Inferior parietal cortex (tissue), 1 donor: ENCODE measurements at regions not wholly inside any gene's neighbourhood (a gene's known extent, or its start where the extent isn't known, plus 50 kb on each side); places are given as distances from the start of the nearest gene placed in this dataset.

Experiments used
- DNase-seq: peaks from one replicate; pipeline ENCODE4 v3.0.0-alpha.2; 2016; ENCODE audit errors: extremely low spot score

DNA sequence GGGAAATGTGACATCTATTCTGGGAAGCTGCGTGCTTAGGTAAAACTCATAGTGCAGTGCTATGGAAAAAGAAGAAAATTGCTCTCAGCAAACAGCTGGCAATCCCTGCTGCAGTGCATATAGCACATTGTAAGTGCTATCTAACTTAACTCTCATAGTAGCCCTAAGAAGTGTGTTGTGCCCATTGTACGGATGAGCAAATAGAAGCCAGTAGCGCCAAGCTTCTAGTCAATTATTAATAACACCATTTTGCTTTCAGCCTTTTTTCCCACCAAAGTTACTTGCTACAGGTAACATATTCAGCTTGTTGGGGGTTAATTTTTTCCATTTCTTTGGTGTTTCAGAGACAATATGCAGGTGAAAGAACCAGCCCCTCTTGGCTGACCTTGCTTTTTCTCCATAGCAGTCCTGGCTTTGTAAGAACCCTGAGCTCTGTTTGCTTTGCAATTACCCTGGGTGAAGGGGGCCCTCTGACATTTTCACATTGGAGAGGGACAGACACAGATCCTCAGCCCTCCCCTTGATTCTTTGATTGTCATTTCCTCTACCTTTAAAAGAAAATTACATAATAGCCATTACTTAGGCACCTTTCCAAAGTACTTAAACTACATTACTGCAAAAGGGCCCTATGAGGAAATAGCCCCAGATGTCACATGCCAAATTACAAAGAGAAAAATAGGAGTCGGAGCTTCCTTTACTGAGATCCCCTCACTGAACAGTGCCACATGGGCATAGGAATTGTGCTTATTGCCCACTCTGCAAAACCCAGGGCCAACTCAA, 576.2 kb upstream of the TBX3 start:
- no peak for DNase-seq

DNA sequence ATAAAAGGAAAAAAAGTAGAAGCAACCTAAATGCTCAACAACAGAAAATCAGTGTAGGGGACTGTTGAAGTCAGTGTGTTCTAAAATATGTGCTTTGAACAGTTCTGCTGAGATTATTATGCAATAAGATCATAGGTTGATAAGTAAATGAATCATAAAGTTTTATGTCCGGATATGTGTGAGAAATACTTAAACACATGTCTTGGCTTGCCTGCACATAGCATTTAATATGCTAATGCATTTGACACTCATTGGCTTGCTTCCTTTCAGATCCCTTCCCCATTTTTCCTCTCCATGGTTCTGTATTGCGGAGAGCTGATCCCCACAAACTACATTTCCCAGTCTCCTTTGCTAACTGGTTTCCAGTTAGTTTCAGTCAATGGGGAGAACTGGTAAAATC, 573.8 kb upstream of the TBX3 start:
- no peak for DNase-seq

DNA sequence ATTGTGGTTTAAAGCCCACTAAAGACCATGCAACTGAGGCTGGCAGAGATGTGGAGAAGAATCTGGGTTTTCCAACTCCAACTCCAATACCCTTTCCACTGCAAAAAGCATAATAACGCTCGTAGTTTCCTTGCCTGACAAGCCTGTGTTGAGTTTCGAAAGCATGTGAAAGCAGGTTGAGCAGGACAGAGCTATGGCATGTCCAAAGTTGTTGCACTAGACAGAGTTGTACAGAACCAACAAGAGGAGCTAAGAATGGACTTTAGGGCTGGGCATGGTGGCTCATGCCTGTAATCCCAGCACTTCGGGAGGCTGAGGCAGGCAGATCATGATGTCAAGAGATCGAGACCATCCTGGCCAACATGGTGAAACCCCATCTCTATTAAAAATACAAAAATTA, 572.0 kb upstream of the TBX3 start:
- DNase-seq, result no peak

DNA sequence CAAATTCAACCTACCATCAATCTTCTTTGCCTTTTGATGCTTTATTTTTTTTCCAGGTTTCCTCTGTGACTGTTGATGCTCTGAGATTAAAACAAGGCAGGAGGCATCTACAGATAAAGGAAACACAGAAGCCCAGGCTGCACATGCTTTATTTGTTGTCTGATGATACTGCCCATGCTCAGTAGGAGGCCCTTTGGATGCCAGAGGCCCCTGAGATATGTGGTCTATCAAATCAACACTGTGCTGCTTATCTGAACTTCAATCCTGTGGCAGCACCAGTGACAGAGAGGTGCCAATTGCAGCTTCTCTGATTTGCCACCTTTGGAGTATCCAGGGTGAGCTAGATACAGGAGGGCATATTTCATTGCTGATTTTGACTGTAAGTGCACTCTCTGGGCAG, 571.3 kb upstream of the TBX3 start:
- no peak for DNase-seq

DNA sequence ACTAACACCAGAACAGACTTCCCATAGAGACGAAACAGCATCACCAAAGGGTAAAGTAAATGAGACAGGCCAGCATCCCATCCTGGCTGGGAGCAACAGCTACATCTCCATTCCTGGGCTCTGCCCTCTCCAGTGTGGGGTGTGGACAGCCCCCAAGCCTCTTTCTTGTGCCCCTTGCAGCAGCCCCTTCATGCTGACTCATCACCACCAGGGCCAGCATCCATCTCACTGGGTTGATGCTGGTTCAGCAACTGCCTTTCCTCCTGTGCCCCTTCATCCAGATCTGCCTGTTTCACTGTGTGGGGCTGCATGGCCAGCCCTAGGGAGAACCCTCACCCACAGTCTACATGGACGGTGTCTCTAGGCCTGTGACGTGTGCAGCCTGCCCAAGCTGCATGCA, 569.1 kb upstream of the TBX3 start:
- no peak for DNase-seq

DNA sequence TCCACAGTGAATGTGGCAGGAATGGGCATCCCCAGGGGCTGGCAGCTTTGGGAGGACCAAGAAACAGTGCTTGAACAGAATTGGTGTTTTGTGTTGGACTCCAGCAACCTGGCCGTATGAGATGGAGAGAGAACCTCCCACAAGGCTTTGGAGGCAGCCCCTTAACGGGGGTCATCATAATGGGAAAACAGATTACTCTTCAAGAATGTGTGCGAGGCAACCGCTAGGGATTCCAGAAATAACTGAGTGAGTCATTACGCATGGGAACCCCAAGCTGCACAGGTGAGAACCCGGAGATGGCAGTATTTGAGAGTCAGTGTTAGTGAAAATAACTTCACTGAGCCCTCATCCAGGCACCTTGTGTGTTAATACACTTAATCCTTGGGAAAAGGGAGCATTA, 567.8 kb upstream of the TBX3 start:
- no peak for DNase-seq

DNA sequence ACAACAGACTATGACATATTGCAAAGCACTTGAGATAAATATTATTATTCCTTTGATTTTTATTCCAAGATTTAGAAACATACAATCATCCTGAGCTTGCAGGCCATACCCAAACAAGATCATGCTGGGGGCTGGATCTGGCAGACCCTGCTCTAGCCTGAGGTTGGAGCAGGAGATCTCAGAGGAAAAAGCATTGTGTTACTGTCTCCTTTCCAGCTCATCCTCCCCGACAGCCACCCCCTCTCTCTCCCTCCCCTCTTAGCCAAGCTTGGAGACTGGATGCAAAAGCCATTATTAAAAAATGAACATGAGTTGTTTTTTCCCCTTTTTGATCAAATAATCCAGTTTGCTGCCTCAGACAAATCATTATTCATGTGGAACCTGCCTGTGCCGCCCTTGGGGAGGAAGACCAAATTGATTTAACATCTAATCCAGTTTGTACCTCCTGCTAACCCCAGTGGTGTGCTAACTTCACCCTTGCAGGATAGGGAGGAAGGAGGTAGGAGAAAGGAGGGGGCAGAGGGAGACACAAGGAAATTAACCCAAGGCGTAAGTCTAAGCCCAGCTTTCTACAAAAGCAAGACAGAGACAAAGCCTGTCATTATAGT, 565.8 kb upstream of the TBX3 start:
- no peak for DNase-seq

DNA sequence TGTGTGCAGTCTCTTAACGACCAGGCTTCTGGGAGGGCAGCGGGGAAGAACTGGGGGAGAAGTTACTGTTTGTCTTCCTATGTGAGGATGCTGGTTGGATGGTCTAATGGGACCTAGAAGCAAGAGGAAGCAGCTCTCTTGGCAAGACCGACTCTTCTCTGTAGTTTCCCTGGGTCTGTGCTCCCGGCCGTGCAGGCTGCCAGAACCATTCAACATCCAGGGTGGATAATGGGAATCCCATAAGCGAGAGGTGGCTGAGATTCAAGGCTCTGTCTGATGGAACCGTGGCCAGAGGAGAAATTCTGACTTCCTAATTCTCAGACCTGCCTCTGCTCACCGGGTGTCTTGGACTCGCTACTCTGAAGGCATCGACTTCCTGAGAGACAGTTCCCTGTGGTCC, 561.0 kb upstream of the TBX3 start:
- DNase-seq, result no peak

DNA sequence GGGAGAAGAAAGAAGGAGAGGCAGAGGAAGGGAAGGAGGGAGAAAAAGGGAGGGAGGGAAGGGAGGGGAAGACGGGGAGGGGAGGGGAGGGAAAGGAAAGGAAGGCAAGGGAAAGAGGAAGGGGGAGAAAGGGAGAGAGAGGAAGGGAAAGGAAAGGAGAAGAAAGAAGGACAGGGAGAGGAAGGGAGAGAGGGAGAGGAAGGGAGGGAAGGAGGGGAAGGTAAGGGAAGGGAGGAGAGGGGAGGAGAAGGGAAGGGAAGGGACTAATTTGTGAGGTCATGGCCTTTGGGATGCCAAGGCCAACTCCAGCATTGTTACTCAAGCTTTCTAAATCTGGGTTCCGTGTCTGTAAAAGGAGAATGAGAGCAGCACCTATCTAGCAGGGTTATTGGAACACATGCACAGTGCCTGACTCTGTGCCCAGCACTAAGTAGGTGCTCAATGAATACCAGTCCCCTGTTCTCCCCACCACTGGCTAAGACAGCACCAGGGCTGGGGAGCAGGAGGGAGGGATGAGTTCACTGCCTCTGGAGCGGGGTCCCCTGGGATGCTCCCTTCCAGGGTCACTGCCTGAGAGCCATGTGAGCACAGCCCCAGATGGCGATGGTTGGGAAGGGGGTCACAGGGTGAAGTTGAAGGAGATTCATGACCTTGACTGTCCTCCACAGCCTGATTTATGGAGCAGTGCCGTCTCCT, 560.1 kb upstream of the TBX3 start:
- no peak for DNase-seq

DNA sequence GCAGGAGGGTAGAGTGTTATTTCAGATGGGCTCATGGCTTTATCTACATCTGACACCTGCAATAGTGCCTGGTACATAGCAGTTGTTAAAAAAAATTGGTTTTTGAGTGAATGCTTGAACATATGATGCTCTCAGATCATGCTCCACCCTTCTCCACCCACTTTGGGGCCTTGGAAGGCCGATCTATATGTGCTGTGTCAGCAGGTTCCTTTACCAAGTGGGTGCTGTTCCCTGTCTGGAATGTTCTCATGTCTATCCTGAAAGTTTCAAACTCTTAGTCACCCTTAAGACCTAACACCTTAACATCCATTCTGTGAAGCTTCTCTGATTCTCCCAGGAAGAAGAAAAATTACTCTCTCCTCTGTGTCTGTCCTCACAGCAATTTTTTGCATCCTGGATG, 556.3 kb upstream of the TBX3 start:
- DNase-seq, result no peak

DNA sequence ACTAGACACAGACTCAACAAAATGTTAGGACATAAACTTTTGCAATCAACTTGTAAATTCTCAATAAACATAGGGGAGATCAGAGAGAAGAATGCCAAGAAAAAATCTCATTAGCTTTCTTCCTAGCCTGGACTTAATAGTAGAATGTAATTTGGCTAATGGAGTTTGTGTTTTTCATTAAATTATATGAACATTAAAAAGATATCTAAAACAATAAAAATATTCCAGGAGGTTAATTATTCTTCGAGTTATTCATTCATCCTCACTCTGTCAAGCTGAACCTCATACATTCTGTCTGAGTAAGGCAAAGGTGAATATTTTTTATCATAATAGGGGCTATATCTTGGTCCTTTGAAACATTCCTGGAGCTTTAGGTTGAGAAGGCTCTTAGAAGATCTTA, 551.9 kb upstream of the TBX3 start:
- no peak for DNase-seq

DNA sequence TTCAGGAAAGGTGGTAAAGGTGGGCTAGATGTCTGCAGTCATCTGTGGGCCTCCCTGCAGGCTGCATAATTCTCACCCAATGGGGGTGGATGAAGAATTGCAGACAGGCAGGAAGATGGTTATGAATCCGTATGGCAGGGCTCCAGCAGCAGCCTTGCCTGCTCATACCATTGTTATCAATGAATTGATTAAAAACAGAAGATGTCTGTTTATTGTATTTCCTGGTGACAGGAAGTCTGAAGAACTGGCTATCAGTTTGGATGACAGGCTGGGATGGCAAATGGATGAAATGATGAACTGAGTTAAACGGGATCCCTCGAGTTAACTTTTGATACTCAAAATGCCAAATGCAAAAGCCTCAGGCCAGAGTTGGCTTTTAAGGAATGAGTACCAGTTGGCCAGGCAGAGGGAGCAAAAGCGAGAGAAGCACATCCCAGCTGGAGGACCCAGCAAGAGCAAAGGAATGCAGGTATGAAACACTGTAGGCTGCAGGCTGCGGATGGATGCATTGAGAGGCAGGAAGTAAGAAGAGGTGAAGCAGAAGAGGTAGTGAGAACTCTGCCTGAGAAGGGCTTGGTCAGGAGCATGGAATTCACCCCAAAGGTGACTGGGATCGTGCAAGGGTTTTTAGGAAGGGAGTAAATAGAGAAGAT, 550.0 kb upstream of the TBX3 start:
- no peak for DNase-seq

DNA sequence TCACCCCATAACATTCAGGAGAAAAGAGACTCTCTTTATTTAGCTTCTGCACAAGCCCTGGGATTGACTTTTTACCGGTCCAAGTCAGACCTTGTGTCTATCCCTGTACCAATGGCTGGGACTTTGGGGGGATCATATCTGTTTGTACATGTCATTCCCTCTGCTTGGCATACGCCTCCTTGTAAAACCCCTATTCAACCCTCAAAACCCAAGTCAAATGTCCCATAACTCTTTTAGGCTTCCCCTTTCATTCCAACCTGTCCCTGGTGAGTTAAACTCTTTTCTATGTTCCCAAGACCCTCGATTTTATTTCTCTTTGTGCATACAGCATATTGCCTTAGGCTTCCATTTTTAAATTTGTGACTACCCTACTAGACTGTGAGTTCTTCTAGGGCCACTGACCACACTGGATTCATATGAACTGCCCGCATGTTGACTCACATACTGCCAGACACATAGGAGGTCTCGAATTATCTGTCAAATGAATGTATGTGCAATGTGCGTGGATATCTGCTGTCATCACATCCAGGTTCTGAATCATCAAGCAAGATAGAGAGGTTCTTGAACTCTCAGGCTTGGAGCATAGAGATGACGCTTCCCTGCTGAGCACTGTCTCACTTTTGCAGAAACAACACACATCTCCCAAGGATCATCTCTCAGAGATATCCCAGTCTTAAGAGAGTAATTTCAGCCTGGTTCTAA, 548.6 kb upstream of the TBX3 start:
- no peak for DNase-seq

DNA sequence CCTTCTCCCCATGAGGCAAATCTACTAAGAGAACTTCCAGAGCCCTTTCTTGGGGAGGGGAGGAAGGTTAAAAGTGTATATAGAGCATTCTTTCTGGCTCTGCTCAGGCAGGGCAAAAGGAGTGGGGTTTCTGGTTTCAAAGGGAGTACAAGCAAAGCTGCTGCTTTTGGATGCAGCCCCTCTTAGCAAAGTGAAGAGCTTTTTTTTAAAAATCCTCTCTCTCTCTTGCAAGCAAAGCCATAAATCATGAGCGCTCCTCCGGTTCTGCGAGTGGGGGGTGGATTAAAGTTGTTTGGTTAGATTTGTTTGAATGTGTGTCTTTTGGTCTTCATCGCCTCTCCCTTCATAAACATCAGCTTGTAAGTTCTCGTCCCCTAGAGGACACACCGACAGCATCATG, 546.6 kb upstream of the TBX3 start:
- DNase-seq, result no peak

DNA sequence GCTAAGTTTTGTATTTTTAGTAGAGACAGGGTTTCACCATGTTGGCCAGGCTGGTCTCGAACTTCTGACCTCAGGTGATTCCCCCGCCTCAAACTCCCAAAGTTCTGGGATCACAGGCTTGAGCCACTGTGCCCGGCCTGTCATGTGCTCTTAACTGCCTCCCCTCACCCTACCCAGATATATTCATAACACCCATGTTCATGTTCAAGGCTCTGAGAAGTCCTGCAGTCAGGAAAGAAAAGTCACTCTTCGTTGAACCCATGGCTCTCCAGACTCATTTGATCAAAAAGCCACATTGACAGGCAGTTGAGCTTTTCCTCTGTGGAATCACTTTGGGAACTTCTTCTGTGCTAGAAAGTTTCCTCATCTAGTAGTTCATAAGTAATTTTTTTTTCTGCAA, 545.5 kb upstream of the TBX3 start:
- no peak for DNase-seq

DNA sequence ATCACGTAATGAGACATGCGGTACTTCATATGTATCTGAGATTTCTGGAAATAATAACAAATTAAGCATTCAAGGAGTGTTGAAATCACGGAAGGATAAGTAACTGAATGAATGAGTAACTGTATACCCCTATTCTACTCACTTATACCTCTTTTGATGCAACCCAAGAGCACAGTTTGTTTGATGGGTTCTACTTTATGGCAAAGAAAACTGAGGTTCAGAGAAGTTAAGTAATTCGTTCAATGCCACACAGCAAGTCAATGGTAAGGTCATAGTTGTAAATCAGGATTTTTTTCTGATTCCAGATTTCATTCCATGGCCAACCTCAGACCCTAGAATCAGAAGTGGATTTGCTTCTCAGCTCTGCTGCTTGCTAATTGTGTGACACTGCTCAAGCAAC, 544.5 kb upstream of the TBX3 start:
- DNase-seq, result no peak

DNA sequence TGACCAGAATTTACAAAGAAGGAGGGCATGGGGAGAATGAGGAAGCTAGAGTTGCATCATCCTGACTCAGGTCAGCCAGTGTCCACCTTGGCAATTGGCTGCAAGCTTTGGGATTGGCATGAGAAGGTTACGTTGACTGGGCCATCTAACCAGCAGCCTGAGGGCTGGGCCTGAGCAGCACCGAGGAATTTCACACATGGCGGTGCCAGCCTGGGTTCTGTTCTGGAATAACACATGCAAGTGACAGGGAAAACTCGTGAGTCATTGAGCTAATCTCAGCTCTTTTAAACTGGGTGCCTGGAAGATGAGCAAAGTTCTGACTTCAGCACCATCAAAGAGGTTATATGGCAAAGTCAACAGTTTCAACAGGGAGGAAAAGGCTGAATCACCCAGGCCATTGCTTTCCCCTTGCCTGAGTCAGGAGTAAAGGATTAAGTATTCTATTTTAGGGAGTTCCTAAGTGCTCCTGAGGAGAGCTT, 543.2 kb upstream of the TBX3 start:
- no peak for DNase-seq

DNA sequence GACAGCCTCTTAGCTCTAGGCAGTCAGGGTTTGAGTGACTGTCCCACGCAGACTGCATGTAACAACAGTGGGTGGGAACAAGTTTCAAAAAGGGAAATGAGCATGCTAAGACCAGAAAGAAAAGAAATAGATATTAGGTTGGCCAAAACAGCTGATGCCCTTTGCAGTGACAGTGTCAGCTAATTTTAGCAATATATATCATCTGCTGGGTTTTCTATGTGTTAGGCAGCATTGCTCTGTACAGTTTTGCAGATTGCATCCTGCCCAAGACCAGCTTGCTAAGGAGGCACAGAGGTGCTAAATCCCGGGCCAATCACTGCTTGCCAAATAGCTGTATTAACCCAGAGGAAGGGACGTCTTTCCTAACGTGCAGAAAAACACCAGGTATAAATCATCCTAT, 541.9 kb upstream of the TBX3 start:
- DNase-seq, result no peak

DNA sequence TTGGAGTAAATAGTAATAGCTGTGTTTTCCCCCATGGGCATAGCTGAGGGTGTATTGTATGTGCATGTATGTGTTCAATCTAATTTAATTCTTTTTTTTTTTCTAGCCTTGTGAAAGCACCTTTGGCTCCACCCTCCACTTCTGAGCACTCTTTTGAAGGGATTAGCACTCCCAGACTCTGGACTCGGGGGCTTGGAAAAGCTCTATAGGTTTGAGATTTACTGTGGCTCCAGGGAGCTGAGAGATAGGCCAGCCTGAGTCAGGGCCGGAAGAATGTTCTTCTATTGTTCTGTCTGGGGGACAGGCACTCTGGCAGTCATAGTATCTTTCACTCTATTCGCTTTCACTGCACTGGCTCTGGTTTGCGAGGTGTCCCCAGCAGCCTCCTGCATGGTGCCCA, 540.0 kb upstream of the TBX3 start:
- DNase-seq, result no peak

DNA sequence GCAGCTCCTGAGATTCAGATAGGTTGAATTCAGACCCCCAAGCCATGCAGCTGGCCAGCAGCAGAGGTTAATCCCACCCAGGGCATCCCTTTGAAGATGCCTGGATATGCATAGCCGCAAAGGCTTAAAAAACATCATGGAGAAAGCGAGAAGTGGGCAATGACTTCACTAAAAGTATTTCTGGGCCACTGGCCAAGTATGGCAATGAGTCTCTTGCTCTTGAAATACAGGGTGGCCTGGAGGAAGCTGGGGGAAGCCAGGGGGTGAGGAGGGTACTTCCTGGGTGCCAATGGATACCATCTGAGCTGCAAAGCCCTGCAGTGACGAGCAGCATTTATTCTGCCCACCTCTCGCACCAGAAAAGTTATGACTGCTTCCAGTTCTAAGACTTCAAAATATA, 539.3 kb upstream of the TBX3 start:
- no peak for DNase-seq

DNA sequence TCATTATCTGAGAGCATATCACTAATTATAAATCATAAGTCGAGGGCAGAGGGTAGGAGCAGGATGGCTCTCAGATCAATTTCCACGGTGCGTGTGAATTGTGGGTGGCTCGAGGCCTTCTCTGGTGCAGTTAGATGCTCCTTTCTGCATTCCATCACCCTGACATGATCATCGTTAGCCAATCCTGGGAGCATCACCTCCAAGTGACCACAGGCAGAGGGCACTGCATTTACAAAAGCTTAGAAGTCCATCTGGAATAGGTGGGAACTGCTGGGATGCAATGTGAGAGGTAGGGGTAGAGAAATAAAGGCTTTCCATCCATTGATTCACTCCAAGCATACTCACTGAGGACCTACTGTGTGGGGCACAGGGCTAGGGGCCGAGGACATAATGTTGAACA, 538.2 kb upstream of the TBX3 start:
- DNase-seq, result no peak

DNA sequence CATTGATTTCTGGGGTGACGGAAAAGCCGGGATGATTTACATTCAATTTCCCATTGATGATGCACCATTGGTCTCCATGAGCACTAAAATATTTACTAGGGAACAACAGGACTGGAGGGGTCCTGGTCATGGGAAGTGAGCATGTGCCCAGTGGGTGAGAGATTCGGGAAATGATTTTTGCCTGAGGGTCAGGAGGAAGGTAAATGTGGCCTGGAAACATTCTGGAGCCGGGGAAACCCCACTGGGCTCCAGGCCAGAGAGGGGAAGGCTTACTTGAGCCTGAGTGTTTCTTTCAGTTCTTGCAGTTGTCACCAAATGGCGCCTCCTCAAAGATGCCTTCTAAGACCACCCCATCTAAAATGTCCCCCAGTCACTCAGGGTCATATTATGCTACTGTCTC, 532.3 kb upstream of the TBX3 start:
- DNase-seq, result no peak
